Osteoblast (primary cell): ENCODE measurements at regions not wholly inside any gene's neighbourhood (a gene's known extent, or its start where the extent isn't known, plus 50 kb on each side); places are given as distances from the start of the nearest gene placed in this dataset.

ENCODE experiments used
- DNase-seq: peaks from one replicate; pipeline ENCODE4 v3.0.0; 2011; ENCODE audit warnings: low spot score, mixed read lengths; ENCODE audit not compliant: insufficient read length; ENCODE audit errors: missing footprints
- H2AFZ ChIP-seq: 2 replicates; pipeline ENCODE4 v1.6.0; 2011; ENCODE audit warnings: mild to moderate bottlenecking, low read length
- H3K27ac ChIP-seq: 2 replicates; pipeline ENCODE4 v1.5.1; 2011; ENCODE audit warnings: mild to moderate bottlenecking, low read depth, low read length, moderate library complexity
- H3K27me3 ChIP-seq: 2 replicates; pipeline ENCODE4 v1.6.0; 2012; ENCODE audit warnings: mild to moderate bottlenecking, control low read depth, inconsistent platforms, low read length, moderate library complexity; ENCODE audit not compliant: insufficient read depth
- H3K36me3 ChIP-seq: 2 replicates; pipeline ENCODE4 v1.5.1; 2011; ENCODE audit warnings: mild to moderate bottlenecking, low read length, control low read depth, moderate library complexity; ENCODE audit not compliant: insufficient read depth
- H3K4me1 ChIP-seq: 2 replicates; pipeline ENCODE4 v1.5.1; 2011; ENCODE audit warnings: mild to moderate bottlenecking, low read length, control low read depth, moderate library complexity; ENCODE audit not compliant: insufficient read depth
- H3K4me2 ChIP-seq: 2 replicates; pipeline ENCODE4 v1.6.0; 2011; ENCODE audit warnings: mild to moderate bottlenecking, low read length; ENCODE audit not compliant: insufficient read depth
- H3K4me3 ChIP-seq: fragments of 200-600 bp; sonication (generic); 3 replicates; pipeline ENCODE4 v1.5.1; 2012; ENCODE audit warnings: mild to moderate bottlenecking, low read length, inconsistent platforms; ENCODE audit not compliant: insufficient read depth
- H3K79me2 ChIP-seq: 2 replicates; pipeline ENCODE4 v1.6.0; 2012; ENCODE audit warnings: mild to moderate bottlenecking, low read length, control low read depth, inconsistent platforms; ENCODE audit not compliant: insufficient read depth
- H3K9me3 ChIP-seq: 2 replicates; pipeline ENCODE4 v1.5.1; 2011; ENCODE audit warnings: low read depth, low read length, control low read depth
- H4K20me1 ChIP-seq: 2 replicates; pipeline ENCODE4 v1.6.0; 2012; ENCODE audit warnings: mild to moderate bottlenecking, low read length, control low read depth; ENCODE audit not compliant: insufficient read depth
- TF ChIP-seq, protein P1 (sequence below): IDR thresholded peaks from 2 replicates; pipeline ENCODE4 v1.5.1; 2011; ENCODE audit warnings: mild to moderate bottlenecking, low read depth, low read length, moderate library complexity; ENCODE audit errors: extremely low read depth

DNA sequence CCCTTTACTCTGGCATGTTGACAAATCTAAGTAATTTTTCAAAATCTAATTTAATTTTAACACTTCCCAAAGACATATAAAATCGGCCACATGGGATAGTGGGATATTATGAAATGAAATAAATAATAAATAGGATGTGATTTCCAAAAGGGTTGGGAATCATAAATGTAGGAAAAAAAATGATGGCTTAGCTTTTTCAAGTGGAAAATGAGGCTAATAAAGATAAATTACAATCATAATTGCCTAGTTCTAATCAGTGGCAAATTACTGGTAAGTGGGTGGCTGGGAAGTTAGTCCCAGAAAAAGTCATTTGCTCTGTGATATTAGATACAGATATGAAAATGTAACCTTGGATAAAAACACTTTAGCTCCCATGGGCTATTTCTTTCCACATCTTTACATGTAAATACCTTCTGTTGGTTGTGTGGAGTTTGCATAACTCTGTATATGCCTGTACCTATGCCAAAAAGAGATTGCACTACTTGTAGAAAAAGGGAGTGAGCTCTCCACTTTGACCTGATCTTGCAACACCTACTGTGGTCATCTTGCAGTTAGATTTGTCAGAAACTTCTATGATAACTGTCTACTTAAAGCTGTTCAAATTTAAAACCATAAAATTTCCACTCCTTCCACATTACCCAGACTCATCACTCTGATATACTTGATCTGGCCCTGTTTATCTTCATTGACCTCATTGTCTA is 284.6 kb upstream of the KAZN start:
- TF ChIP-seq, protein P1, sequence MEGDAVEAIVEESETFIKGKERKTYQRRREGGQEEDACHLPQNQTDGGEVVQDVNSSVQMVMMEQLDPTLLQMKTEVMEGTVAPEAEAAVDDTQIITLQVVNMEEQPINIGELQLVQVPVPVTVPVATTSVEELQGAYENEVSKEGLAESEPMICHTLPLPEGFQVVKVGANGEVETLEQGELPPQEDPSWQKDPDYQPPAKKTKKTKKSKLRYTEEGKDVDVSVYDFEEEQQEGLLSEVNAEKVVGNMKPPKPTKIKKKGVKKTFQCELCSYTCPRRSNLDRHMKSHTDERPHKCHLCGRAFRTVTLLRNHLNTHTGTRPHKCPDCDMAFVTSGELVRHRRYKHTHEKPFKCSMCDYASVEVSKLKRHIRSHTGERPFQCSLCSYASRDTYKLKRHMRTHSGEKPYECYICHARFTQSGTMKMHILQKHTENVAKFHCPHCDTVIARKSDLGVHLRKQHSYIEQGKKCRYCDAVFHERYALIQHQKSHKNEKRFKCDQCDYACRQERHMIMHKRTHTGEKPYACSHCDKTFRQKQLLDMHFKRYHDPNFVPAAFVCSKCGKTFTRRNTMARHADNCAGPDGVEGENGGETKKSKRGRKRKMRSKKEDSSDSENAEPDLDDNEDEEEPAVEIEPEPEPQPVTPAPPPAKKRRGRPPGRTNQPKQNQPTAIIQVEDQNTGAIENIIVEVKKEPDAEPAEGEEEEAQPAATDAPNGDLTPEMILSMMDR, result no peak
- H3K27ac ChIP-seq, result no peak overlapping the region
- H3K4me1 ChIP-seq, result no peaks in the 10 kb centered on the region
- no peaks in the 10 kb centered on the region for H3K36me3 ChIP-seq
- H2AFZ ChIP-seq, result no peak overlapping the region
- H3K4me2 ChIP-seq, result no peak overlapping the region
- H3K27me3 ChIP-seq, result no peaks in the 10 kb centered on the region
- H3K9me3 ChIP-seq, result no peaks in the 10 kb centered on the region
- no peak for DNase-seq
- no peaks in the 10 kb centered on the region for H4K20me1 ChIP-seq
- H3K79me2 ChIP-seq, result no peaks in the 10 kb centered on the region
- H3K4me3 ChIP-seq, result no peak overlapping the region

DNA sequence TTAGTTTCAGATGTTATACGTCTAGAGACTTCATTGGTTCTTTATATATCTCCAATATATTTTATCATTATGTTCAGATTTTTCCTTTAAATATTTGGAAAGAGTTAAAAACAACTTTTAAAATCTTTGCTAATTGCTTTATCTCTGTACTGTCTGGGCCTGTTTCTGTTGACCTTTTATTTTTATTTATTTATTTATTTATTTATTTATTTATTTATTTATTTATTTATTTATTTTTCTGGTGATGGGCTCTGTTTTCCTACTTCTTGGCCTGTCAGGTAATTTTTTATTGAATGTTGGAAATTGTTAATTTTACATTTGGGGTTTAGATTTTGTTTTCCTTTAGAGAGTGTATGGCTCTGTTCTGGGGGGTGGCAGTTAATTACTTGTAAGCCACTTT is 279.7 kb upstream of the KAZN start:
- TF ChIP-seq, protein P1, result no peak
- no peaks in the 10 kb centered on the region for H3K4me1 ChIP-seq
- H2AFZ ChIP-seq, result no peak overlapping the region
- no peaks in the 10 kb centered on the region for H3K36me3 ChIP-seq
- H3K27me3 ChIP-seq, result no peaks in the 10 kb centered on the region
- no peaks in the 10 kb centered on the region for H4K20me1 ChIP-seq
- no peaks in the 10 kb centered on the region for H3K79me2 ChIP-seq
- DNase-seq, result no peak
- H3K4me3 ChIP-seq, result no peak overlapping the region
- H3K9me3 ChIP-seq, result no peaks in the 10 kb centered on the region
- no peak overlapping the region for H3K27ac ChIP-seq
- no peak overlapping the region for H3K4me2 ChIP-seq

DNA sequence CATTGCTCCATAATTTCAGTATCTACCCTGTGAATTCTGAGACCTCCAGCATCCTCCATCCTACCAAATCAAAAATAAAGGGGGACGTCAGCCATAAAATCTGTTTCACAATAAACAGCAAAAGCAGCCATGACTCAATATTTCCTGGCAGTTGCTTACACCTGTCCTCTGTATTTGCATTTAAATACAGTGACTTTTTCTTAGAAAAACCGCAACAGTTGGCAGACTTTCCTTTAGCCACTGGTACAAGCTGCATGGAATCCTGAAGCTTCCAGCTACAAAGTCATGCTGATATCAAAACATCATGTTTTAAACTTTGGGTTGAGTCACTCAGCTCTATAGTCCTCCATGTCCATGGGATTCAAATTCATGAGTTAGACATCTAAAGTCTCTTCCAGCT is 278.0 kb upstream of the KAZN start:
- H3K4me2 ChIP-seq, result no peak overlapping the region
- no peak for DNase-seq
- H3K79me2 ChIP-seq, result no peaks in the 10 kb centered on the region
- H4K20me1 ChIP-seq, result no peaks in the 10 kb centered on the region
- TF ChIP-seq, protein P1, result no peak
- H2AFZ ChIP-seq, result no peak overlapping the region
- no peak overlapping the region for H3K27ac ChIP-seq
- no peaks in the 10 kb centered on the region for H3K9me3 ChIP-seq
- no peaks in the 10 kb centered on the region for H3K36me3 ChIP-seq
- H3K27me3 ChIP-seq, result no peaks in the 10 kb centered on the region
- no peaks in the 10 kb centered on the region for H3K4me1 ChIP-seq
- H3K4me3 ChIP-seq, result no peak overlapping the region

- H2AFZ ChIP-seq, result no peak overlapping the region
- TF ChIP-seq, protein P1, result no peak
- no peaks in the 10 kb centered on the region for H4K20me1 ChIP-seq
- H3K4me3 ChIP-seq, result no peak overlapping the region
- no peaks in the 10 kb centered on the region for H3K27me3 ChIP-seq
- no peak overlapping the region for H3K27ac ChIP-seq
- no peak overlapping the region for H3K4me2 ChIP-seq
- H3K79me2 ChIP-seq, result no peaks in the 10 kb centered on the region
- no peaks in the 10 kb centered on the region for H3K4me1 ChIP-seq
- no peaks in the 10 kb centered on the region for H3K9me3 ChIP-seq
- DNase-seq, result no peak
- no peaks in the 10 kb centered on the region for H3K36me3 ChIP-seq
These were observed 277.5 kb upstream of the KAZN start for GRCh38 chr1:14320986-14321385.
